IgD-negative memory B cell (primary cell): ENCODE measurements at regions not wholly inside any gene's neighbourhood (a gene's known extent, or its start where the extent isn't known, plus 50 kb on each side); places are given as distances from the start of the nearest gene placed in this dataset.

ENCODE experiments used
- H3K27ac Mint-ChIP-seq, 3 donors: one replicate each; pipeline ENCODE4 v1.8.0; 2020 to 2022; ENCODE audit warnings: mild to moderate bottlenecking in 3 of 3, mixed read lengths in 3 of 3, moderate library complexity in 1 of 3
- H3K27me3 Mint-ChIP-seq: one replicate; pipeline ENCODE4 v1.8.0; 2021; ENCODE audit warnings: mixed read lengths
- H3K36me3 Mint-ChIP-seq: one replicate; pipeline ENCODE4 v1.8.0; 2020; ENCODE audit warnings: mild to moderate bottlenecking, mixed read lengths
- H3K4me1 Mint-ChIP-seq, 3 donors: one replicate each; pipeline ENCODE4 v1.8.0; 2020 to 2022; ENCODE audit warnings: mixed read lengths in 3 of 3, mild to moderate bottlenecking in 1 of 3
- H3K4me3 Mint-ChIP-seq, 4 donors: one replicate each; pipeline ENCODE4 v1.8.0; 2020 to 2022; ENCODE audit warnings: mild to moderate bottlenecking in 4 of 4, mixed read lengths in 4 of 4, moderate library complexity in 3 of 4
- H3K9me3 Mint-ChIP-seq, 3 donors: one replicate each; pipeline ENCODE4 v1.8.0; 2020 to 2021; ENCODE audit warnings: mixed read lengths in 3 of 3, mild to moderate bottlenecking in 1 of 3

DNA sequence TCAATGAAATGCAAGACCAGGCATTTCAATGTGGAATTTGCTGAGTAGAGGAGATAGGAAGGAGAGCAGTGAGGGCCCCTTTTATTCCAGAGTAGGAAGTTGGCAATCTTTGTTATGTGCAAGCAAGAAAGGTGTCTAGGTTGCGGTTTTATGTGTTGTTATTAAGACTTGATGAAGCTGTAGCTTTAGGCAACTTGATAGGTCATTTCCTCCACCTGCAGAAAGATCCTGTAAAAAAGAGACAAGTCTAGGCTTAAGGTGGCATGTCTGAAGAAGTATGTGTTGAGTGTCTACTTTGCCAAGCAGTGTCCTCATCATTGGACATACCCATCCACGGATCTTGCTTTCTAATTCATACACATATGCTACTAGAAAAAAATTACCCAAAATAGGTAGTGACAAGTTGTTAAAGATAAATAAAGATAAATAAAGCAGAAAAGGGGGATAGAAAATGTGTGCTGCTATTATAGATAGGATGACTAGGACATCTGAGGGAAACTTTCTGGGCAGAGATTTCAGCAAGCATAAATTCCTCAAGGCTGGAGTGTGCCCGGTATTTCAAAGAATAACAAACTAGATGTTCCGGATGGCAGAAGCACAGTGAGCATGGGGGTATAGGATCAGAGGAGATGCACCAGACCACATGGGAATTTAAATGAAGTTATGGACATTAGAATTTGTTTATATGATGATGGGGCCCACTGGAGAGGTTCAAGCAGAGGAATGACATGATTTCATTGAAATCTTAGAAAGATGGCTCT lies 335.0 kb downstream of the TGFB2 start:
- H3K4me3 Mint-ChIP-seq: no peak overlapping the region
- no peaks in the 10 kb centered on the region for H3K36me3 Mint-ChIP-seq
- H3K27ac Mint-ChIP-seq: no peak overlapping the region
- peaks cover 0 to 2% (median 0%) of the 10 kb centered on the region in 3 donors for H3K9me3 Mint-ChIP-seq
- peaks cover 2% of the 10 kb centered on the region for H3K27me3 Mint-ChIP-seq
- H3K4me1 Mint-ChIP-seq: no peaks in the 10 kb centered on the region

DNA sequence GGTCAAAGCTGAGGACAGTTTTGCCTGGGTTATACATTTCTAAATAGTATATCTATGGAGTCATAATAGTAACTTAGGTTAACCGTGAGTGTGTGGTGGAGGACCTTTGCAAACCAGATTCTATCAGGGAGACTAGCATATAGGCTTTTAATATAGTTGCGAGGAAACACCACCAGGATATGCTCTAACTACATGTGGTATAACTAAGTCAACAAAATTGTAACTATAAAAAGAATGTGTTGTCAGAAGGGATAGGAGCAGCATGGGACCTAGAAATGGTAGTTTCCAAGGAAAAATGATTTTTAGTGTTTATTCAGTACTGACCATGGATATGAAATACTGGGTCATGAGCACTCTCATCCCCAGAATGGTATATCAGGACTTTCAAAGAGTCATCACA lies 338.1 kb downstream of the TGFB2 start:
- no peaks in the 10 kb centered on the region for H3K4me1 Mint-ChIP-seq
- no peak overlapping the region for H3K27ac Mint-ChIP-seq
- H3K9me3 Mint-ChIP-seq: peaks cover 0 to 2% (median 0%) of the 10 kb centered on the region in 3 donors
- H3K36me3 Mint-ChIP-seq: no peaks in the 10 kb centered on the region
- no peak overlapping the region for H3K4me3 Mint-ChIP-seq
- peaks cover 1% of the 10 kb centered on the region for H3K27me3 Mint-ChIP-seq

DNA sequence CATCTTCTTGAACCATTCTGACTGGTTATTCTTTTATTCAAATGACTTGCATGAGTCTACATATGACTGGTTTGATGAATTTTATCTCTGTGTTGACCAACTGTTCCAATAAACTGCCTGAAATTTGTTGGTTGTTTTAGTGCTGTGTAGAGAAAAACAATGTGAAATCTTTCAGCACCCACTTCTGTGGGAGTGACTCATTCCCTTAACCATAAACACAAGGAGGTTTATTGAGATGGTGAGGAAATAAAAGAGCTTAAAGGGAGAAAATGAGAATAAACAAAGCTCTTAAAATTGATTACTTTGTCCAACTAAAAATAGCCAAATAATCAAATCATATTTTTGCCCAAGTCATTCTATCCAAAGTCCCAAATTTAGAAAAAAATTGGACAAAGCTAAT lies 341.1 kb downstream of the TGFB2 start:
- Mint-ChIP-seq H3K4me1 (no peaks in the 10 kb centered on the region), H3K4me3 (no peak overlapping the region), H3K27me3 (peaks cover 3% of the 10 kb centered on the region), H3K9me3 (peaks cover 0 to 2% (median 0%) of the 10 kb centered on the region in 3 donors), H3K27ac (no peak overlapping the region), H3K36me3 (no peaks in the 10 kb centered on the region)

DNA sequence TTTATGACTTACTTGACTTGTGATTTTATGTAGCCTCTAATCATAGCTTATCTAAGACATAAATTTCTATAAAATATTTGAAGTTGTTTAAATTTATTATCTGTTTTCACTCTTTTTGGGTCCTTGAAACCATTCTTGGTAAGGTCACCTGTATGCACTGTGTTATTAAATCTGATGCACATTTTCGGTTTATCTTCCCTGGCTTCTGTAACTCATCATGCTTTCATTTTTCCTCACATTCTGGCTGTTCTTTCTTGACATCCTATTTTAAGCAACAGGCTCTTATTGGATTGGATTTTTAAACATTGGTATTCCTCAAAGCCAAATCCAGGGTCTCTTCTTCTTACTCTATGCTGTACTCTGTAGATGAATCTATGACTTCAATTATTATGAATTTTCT lies 341.6 kb downstream of the TGFB2 start:
- Mint-ChIP-seq H3K27ac (no peak overlapping the region), H3K36me3 (no peaks in the 10 kb centered on the region), H3K27me3 (peaks cover 3% of the 10 kb centered on the region), H3K4me1 (no peaks in the 10 kb centered on the region), H3K4me3 (no peak overlapping the region), H3K9me3 (peaks cover 0 to 2% (median 0%) of the 10 kb centered on the region in 3 donors)

DNA sequence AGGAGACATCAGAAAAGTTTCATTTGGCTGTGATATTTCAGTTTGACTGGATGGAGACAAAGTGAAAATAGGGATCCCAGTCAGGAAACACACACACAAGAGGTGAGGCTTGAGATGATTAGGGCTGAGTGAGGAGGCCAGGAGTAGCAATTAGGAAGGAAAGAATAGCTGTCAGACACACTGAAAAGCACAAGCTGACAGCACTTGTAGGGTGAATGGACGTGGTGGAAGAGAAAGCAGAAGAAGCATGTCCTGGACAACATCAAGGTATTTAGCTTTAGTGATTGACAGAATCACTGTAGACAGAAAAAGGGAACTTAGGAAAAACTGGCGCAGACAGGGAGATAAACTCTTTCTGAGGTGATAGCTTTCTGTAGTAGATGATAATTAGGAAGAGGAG lies 347.7 kb downstream of the TGFB2 start:
- Mint-ChIP-seq H3K9me3 (no peaks in the 10 kb centered on the region), H3K4me1 (no peaks in the 10 kb centered on the region), H3K27ac (no peak overlapping the region), H3K27me3 (peaks cover 2% of the 10 kb centered on the region), H3K36me3 (no peaks in the 10 kb centered on the region), H3K4me3 (no peak overlapping the region)

DNA sequence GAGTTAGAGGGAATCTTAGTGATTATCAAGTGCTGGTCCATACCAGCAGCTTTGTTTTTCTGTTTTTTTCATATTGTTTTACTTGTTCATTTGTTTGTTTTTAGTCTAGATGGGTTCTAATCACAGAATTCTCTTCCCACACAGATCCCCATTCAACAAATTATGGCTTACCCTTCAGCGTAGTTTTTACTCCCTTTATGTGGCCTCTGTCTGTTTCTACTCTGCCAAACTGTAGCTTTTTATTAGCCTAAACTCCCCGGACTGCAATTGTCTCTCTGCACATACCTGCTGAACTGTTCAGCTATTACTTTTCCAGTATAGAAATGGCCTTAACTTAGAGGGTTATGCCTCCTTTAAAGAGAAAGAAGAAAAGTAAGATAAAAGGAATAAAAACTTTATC lies 348.5 kb downstream of the TGFB2 start:
- Mint-ChIP-seq H3K36me3 (no peaks in the 10 kb centered on the region), H3K4me1 (no peaks in the 10 kb centered on the region), H3K27me3 (peaks cover 2% of the 10 kb centered on the region), H3K9me3 (no peaks in the 10 kb centered on the region), H3K4me3 (no peak overlapping the region), H3K27ac (no peak overlapping the region)

DNA sequence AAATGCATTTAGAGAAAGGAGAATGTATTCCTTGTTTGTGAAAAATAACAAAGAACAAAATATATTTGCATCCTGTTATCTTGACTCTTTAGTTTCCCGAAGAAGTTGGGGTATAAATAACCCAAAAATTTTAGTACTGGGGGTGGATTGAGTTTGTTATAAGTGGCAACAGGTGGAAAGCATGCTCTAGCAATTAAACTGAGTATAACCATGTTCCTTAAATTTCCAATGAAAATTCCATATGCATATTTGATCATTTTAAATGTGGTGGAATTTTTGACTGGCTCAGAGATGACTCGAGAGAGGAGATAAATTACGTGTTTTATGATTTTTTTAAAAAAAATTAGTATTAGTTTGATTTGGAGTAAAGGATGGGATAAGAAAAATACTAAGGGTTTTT lies 348.9 kb downstream of the TGFB2 start:
- peaks cover 2% of the 10 kb centered on the region for H3K27me3 Mint-ChIP-seq
- H3K4me1 Mint-ChIP-seq: no peaks in the 10 kb centered on the region
- H3K27ac Mint-ChIP-seq: no peak overlapping the region
- no peaks in the 10 kb centered on the region for H3K36me3 Mint-ChIP-seq
- H3K4me3 Mint-ChIP-seq: no peak overlapping the region
- no peaks in the 10 kb centered on the region for H3K9me3 Mint-ChIP-seq

DNA sequence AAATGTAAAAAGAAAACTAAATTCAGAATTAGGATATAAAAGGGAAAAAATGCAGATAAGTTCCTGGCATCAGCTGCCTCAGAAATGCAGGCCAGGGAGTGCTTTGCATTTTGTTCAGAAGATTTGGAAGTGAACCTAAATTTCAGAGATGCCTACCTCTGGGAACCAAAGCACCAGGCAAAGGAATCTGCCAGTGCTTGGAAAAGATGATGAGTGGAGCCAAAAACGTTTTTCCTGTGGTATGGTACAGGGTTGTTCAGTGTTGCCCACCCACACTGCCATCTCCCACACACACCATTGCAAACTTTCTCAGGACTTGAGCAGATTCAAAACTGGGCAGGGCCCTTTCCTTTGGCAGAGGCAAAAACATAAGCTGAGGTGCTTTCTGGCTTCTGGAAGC lies 349.5 kb downstream of the TGFB2 start:
- H3K4me3 Mint-ChIP-seq: no peak overlapping the region
- no peaks in the 10 kb centered on the region for H3K27me3 Mint-ChIP-seq
- H3K9me3 Mint-ChIP-seq: no peaks in the 10 kb centered on the region
- no peaks in the 10 kb centered on the region for H3K4me1 Mint-ChIP-seq
- no peaks in the 10 kb centered on the region for H3K36me3 Mint-ChIP-seq
- H3K27ac Mint-ChIP-seq: no peak overlapping the region

DNA sequence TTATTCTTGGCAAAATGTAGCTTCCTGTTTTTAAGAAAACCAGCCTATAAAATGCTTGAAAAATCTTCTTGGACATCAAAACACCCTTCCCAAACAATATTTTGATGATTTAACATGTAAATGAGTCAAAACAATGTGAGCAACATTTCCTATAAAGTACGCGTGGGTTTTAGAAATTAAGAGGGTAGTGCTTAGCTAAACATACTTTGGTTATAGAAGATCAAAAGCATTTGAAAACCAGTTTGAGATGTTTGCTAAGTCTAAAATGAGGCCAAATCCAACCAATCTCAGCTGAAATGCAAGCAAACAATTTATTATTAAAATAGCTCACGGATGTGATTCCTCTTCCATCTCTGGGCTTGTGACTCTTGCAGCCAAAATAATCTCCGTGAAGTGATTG lies 350.4 kb downstream of the TGFB2 start:
- H3K9me3 Mint-ChIP-seq: no peaks in the 10 kb centered on the region
- H3K36me3 Mint-ChIP-seq: no peaks in the 10 kb centered on the region
- H3K27me3 Mint-ChIP-seq: no peaks in the 10 kb centered on the region
- H3K27ac Mint-ChIP-seq: no peak overlapping the region
- no peak overlapping the region for H3K4me3 Mint-ChIP-seq
- H3K4me1 Mint-ChIP-seq: no peaks in the 10 kb centered on the region

DNA sequence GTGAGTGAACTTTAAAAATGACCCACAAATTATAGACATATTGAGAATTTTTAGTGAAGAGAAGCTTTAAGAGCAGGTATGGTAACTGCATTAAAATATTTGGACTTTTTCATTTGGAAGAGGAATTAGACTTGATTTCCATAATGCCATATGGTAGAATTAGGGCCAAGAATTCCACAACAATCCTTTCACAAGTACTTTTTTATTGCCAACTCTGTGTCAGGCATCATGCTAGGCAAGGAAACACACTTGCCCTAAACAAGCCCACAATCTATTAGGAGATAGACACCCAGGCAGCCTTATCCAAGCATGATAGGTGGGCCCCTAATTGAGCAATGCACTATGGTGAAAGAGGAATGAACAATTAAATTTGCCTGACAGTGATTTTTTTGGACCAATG lies 353.0 kb downstream of the TGFB2 start:
- H3K4me3 Mint-ChIP-seq: no peak overlapping the region
- no peak overlapping the region for H3K27ac Mint-ChIP-seq
- H3K36me3 Mint-ChIP-seq: no peaks in the 10 kb centered on the region
- H3K4me1 Mint-ChIP-seq: no peaks in the 10 kb centered on the region
- H3K9me3 Mint-ChIP-seq: no peaks in the 10 kb centered on the region
- H3K27me3 Mint-ChIP-seq: peaks cover 2% of the 10 kb centered on the region

DNA sequence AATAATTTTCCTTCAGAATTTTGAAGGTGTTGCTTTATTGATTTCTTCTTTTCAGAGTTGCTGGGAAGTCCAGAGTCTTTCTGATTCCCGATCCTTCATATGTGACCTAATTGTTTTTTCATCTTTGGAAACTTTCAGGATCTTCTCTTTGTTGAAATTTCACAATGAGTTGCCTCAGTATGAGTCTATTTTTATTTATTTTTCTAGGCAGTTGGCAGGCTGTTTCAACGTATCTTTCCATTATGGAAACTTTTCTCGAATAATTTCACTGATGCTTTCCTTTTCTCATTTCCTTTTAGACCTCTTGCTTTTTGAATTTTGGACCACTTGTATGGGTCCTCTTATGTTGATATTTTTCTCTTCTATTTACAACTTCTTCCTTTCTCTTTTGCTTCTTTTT lies 354.3 kb downstream of the TGFB2 start:
- no peak overlapping the region for H3K4me3 Mint-ChIP-seq
- no peak overlapping the region for H3K27ac Mint-ChIP-seq
- H3K4me1 Mint-ChIP-seq: no peaks in the 10 kb centered on the region

DNA sequence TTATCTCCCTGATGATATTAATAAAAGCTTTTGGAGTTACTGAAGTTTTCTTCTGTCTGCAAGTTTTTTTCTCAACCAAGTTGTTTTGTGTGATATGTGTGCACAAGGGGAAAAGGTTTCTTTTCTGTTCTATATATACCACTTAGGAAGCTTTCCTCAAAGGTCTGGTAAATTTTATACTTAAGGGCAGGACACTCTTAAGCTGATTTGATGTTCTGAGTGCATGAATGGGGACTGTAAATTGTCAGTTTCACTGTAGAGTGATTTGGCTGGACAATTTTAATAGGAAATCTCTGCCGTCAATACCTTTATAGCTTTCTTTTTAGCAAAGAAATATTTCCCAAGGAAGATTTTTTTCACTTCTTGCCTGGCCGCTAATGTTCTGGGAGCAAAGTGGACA lies 354.7 kb downstream of the TGFB2 start:
- Mint-ChIP-seq H3K27me3 (peaks cover 2% of the 10 kb centered on the region), H3K9me3 (no peaks in the 10 kb centered on the region), H3K36me3 (no peaks in the 10 kb centered on the region), H3K4me1 (no peaks in the 10 kb centered on the region), H3K27ac (no peak overlapping the region), H3K4me3 (no peak overlapping the region)

More for the DNA sequence above, 354.3 kb downstream of the TGFB2 start:
- Mint-ChIP-seq H3K9me3 (no peaks in the 10 kb centered on the region), H3K36me3 (no peaks in the 10 kb centered on the region), H3K27me3 (peaks cover 2% of the 10 kb centered on the region)

DNA sequence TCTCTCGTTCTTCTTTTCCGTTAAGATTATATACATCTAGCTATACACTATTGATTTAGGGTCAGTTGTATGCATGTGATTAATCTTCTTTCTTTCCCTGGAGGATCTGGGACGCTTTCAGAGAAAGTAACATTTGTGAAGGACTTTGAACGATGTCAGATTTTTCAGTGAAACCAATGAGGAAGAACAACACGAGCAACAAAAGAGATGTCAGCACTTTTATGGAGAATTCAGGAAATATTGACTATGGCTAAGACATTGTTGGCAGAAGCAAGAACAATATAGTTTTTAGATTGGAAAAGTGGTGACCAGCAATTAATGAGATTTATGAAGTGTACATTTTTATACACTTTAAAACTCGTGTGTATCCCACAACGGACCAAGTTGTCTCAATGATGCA lies 355.5 kb downstream of the TGFB2 start:
- Mint-ChIP-seq H3K27me3 (peaks cover 2% of the 10 kb centered on the region), H3K27ac (no peak overlapping the region), H3K9me3 (no peaks in the 10 kb centered on the region), H3K4me1 (no peaks in the 10 kb centered on the region), H3K36me3 (no peaks in the 10 kb centered on the region), H3K4me3 (no peak overlapping the region)

DNA sequence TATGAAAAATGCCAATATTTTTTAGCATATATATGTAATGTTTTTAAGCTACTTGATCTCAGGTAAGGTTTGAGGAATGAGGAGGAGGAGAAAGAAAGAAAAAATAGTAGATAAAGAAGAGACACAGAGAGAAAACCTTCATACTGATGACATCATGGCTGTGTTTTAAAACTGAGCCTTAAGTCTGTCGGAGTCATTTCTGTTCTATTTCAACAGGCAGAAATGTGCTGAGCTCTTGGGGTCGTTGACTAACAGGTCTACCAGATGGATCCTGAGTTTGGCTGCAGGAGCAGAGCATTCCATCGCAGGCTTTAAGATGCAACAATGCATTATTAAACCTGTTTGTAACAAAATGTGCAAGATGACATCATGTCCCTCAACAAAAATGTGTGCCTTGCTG lies 356.0 kb downstream of the TGFB2 start:
- H3K27me3 Mint-ChIP-seq: peaks cover 2% of the 10 kb centered on the region
- no peak overlapping the region for H3K27ac Mint-ChIP-seq
- H3K36me3 Mint-ChIP-seq: no peaks in the 10 kb centered on the region
- no peaks in the 10 kb centered on the region for H3K9me3 Mint-ChIP-seq
- no peaks in the 10 kb centered on the region for H3K4me1 Mint-ChIP-seq
- H3K4me3 Mint-ChIP-seq: no peak overlapping the region

DNA sequence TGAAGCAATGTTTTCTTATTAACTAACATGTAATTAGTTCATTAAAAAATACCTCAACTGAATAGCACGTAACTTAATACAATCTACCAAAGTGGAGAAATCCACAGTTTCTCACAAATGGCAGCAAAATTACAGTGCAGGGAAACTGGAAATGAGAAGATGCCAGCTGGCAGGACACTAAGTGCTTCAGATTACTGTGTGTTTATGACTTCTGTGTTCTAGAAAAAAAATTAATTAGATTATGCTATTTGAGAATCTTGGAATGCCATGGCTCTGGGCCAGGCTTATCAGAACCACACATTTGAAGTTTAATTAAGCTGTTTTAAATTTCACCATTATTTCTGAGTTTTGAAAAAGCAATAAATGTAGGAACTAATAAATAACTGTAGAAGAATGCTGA lies 357.6 kb downstream of the TGFB2 start:
- H3K4me3 Mint-ChIP-seq: no peak overlapping the region
- no peaks in the 10 kb centered on the region for H3K4me1 Mint-ChIP-seq
- H3K9me3 Mint-ChIP-seq: no peaks in the 10 kb centered on the region
- no peak overlapping the region for H3K27ac Mint-ChIP-seq
- no peaks in the 10 kb centered on the region for H3K36me3 Mint-ChIP-seq
- H3K27me3 Mint-ChIP-seq: peaks cover 2% of the 10 kb centered on the region

DNA sequence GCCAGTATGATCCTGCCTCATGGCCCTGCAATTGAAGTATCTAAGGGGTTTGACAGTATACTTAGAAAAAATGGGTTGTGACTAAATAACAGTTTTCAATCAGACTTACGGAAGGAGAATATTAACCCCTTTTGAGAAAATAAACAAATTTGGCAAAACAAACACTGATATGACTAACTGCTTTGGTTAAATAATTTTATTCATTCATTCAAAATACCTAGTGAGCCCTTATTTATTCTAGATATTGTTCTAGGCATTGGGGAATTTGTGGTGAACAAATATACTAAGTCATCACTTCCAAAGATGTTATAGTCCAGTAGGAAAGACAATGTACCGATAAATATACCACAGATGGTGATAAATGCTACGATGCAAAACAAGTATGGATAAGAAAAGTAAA lies 358.7 kb downstream of the TGFB2 start:
- no peaks in the 10 kb centered on the region for H3K9me3 Mint-ChIP-seq
- H3K27ac Mint-ChIP-seq: no peak overlapping the region
- H3K4me3 Mint-ChIP-seq: no peak overlapping the region
- peaks cover 0 to 2% (median 0%) of the 10 kb centered on the region in 3 donors for H3K4me1 Mint-ChIP-seq
- H3K27me3 Mint-ChIP-seq: peaks cover 2% of the 10 kb centered on the region
- H3K36me3 Mint-ChIP-seq: no peaks in the 10 kb centered on the region
